ENCODE measurements at regions not wholly inside any gene's neighbourhood (a gene's known extent, or its start where the extent isn't known, plus 50 kb on each side); places are given as distances from the start of the nearest gene placed in this dataset.
"Not testable (repeated sequence)": the region's sequence is repeated elsewhere in the genome, so short reads cannot be mapped to it uniquely, and the experiment has no call there.

- H3K9me3 ChIP-seq (ENCODE audit: control insufficient read depth in 1 of 2, insufficient read depth in 1 of 2, low read depth in 1 of 2, low read length in 2 of 2): no peaks in the 10 kb centered on the region
- no peak overlapping the region for H3K4me3 ChIP-seq (replicated peaks in 1 of 2; ENCODE audit: low read depth in 1 of 2, low read length in 2 of 2)
- DNase-seq (ENCODE audit: low read depth, low spot score) (no peak), ATAC-seq (no peak)
- ChIA-PET CTCF (no interaction called here), RAD21 (ENCODE audit: low non-redundant PET in 1 of 2, low total read pairs in 2 of 2, uncharacterized antibody in 2 of 2, unreplicated experiment in 2 of 2) (no interaction called here), POLR2A (no interaction called here)
- no peak overlapping the region for H3K4me2 ChIP-seq (ENCODE audit: low read length)
- H3K9me2 ChIP-seq (ENCODE audit: insufficient read depth): no peaks in the 10 kb centered on the region
- peak; percentile 17 to 39 (median 30); a peak in 3 of 6 replicates for TF ChIP-seq CTCF (IDR thresholded peaks at IDR 0.05 in 2 of 3, conservative IDR thresholded peaks at IDR 0.05 in 1 of 3; ENCODE audit: borderline replicate concordance in 1 of 3, insufficient read depth in 1 of 3, low read depth in 2 of 3, low read length in 2 of 3)
- TF ChIP-seq ZBTB33 (IDR thresholded peaks at IDR 0.05; ENCODE audit: extremely low read depth, insufficient replicate concordance, low read length): no peak
- H4K20me1 ChIP-seq (ENCODE audit: insufficient read depth): no peaks in the 10 kb centered on the region
- no peaks in the 10 kb centered on the region for H3K36me3 ChIP-seq (ENCODE audit: control insufficient read depth in 1 of 2, insufficient read depth in 2 of 2, low read length in 2 of 2)
- no peak overlapping the region for H3K9ac ChIP-seq (ENCODE audit: low read length)
- BruUV-seq (replicated peaks): no TSS peak
- no peak overlapping the region for H2AFZ ChIP-seq (ENCODE audit: low read depth, low read length, poor library complexity, severe bottlenecking)
- intact Hi-C loops (cut with micrococcal nuclease): no loop called here
- no peak overlapping the region for H3K27ac ChIP-seq (ENCODE audit: low read depth, low read length)
- no peaks in the 10 kb centered on the region for H3K79me2 ChIP-seq (ENCODE audit: insufficient read depth, low read length)
- no peaks in the 10 kb centered on the region for H3K27me3 ChIP-seq (ENCODE audit: insufficient read depth, low read length)
- H3K4me1 ChIP-seq (ENCODE audit: control insufficient read depth in 1 of 2, insufficient read depth in 2 of 2, low read length in 2 of 2): no peaks in the 10 kb centered on the region
Measured at GRCh38 chr2:583666-584065, 93.5 kb downstream of the TMEM18 start.

GRCh38 chr2:582792-583528, 94.2 kb downstream of the TMEM18 start:
- Histone ChIP-seq H3K4me2 (ENCODE audit: low read length) (no peak overlapping the region), H4K20me1 (ENCODE audit: insufficient read depth) (no peaks in the 10 kb centered on the region), H3K9me2 (ENCODE audit: insufficient read depth) (no peaks in the 10 kb centered on the region), H3K9ac (ENCODE audit: low read length) (no peak overlapping the region), H3K4me3 (replicated peaks in 1 of 2; ENCODE audit: low read depth in 1 of 2, low read length in 2 of 2) (no peak overlapping the region), H3K79me2 (ENCODE audit: insufficient read depth, low read length) (no peaks in the 10 kb centered on the region), H3K4me1 (ENCODE audit: control insufficient read depth in 1 of 2, insufficient read depth in 2 of 2, low read length in 2 of 2) (no peaks in the 10 kb centered on the region), H2AFZ (ENCODE audit: low read depth, low read length, poor library complexity, severe bottlenecking) (no peak overlapping the region), H3K27ac (ENCODE audit: low read depth, low read length) (no peak overlapping the region), H3K9me3 (ENCODE audit: control insufficient read depth in 1 of 2, insufficient read depth in 1 of 2, low read depth in 1 of 2, low read length in 2 of 2) (no peaks in the 10 kb centered on the region), H3K36me3 (ENCODE audit: control insufficient read depth in 1 of 2, insufficient read depth in 2 of 2, low read length in 2 of 2) (no peaks in the 10 kb centered on the region), H3K27me3 (ENCODE audit: insufficient read depth, low read length) (no peaks in the 10 kb centered on the region)
- ChIA-PET CTCF (no interaction called here), POLR2A (no interaction called here), RAD21 (ENCODE audit: low non-redundant PET in 1 of 2, low total read pairs in 2 of 2, uncharacterized antibody in 2 of 2, unreplicated experiment in 2 of 2) (no interaction called here)
- BruUV-seq (replicated peaks): no TSS peak
- intact Hi-C loops (cut with micrococcal nuclease): no loop called here
- TF ChIP-seq EZH2 (IDR thresholded peaks at IDR 0.05) (no peak), CEBPB (IDR thresholded peaks at IDR 0.05; ENCODE audit: low read depth) (no peak)
- ATAC-seq: no peak
- no peak for DNase-seq (ENCODE audit: low read depth, low spot score)

GRCh38 chr2:582289-582688, 94.9 kb downstream of the TMEM18 start:
- CTCF ChIA-PET; RAD21 ChIA-PET (ENCODE audit: low non-redundant PET in 1 of 2, low total read pairs in 2 of 2, uncharacterized antibody in 2 of 2, unreplicated experiment in 2 of 2); H3K36me3 ChIP-seq (ENCODE audit: control insufficient read depth in 1 of 2, insufficient read depth in 2 of 2, low read length in 2 of 2); ATAC-seq; H3K9me3 ChIP-seq (ENCODE audit: control insufficient read depth in 1 of 2, insufficient read depth in 1 of 2, low read depth in 1 of 2, low read length in 2 of 2); POLR2A ChIA-PET; H3K27me3 ChIP-seq (ENCODE audit: insufficient read depth, low read length); H3K79me2 ChIP-seq (ENCODE audit: insufficient read depth, low read length); BruUV-seq (replicated peaks); DNase-seq (ENCODE audit: low read depth, low spot score); H3K9ac ChIP-seq (ENCODE audit: low read length); H3K4me3 ChIP-seq (replicated peaks in 1 of 2; ENCODE audit: low read depth in 1 of 2, low read length in 2 of 2); H4K20me1 ChIP-seq (ENCODE audit: insufficient read depth); H3K27ac ChIP-seq (ENCODE audit: low read depth, low read length); H3K9me2 ChIP-seq (ENCODE audit: insufficient read depth); H3K4me1 ChIP-seq (ENCODE audit: control insufficient read depth in 1 of 2, insufficient read depth in 2 of 2, low read length in 2 of 2); H3K4me2 ChIP-seq (ENCODE audit: low read length); H2AFZ ChIP-seq (ENCODE audit: low read depth, low read length, poor library complexity, severe bottlenecking); intact Hi-C loops (cut with micrococcal nuclease): not testable (repeated sequence)

All from HCT116 (cell line).